Heart right ventricle (tissue), 16 donors: ENCODE measurements at regions not wholly inside any gene's neighbourhood (a gene's known extent, or its start where the extent isn't known, plus 50 kb on each side); places are given as distances from the start of the nearest gene placed in this dataset.

Experiments
- ATAC-seq, 8 donors: fragments of 200-7000 bp; cut with Tn5 transposase; one replicate each; pipeline ENCODE4 v1.9.1; 2020; ENCODE audit warnings: mild to moderate bottlenecking in 8 of 8, moderate library complexity in 8 of 8, moderate number of reproducible peaks in 1 of 8
- DNase-seq, 2 donors: peaks; one replicate each; pipeline ENCODE4 v3.0.0-alpha.2; 2020
- H3K27ac ChIP-seq, 10 donors: fragments of 200-600 bp; sonication (generic) in 2 of 10; one replicate each; pipeline versions ENCODE4 v1.5.0 to v1.8.0; 2020 to 2022; ENCODE audit warnings: mild to moderate bottlenecking in 3 of 10
- H3K27me3 ChIP-seq, 7 donors: fragments of 200-600 bp; one replicate each; pipeline ENCODE4 v1.8.0; 2021 to 2022; ENCODE audit warnings: mild to moderate bottlenecking in 2 of 7
- H3K36me3 ChIP-seq, 9 donors: fragments of 200-600 bp; sonication (generic) in 1 of 9; one replicate each; pipeline versions ENCODE4 v1.5.0 to v1.8.0; 2020 to 2022; ENCODE audit warnings: mild to moderate bottlenecking in 2 of 9
- H3K4me1 ChIP-seq, 9 donors: fragments of 200-600 bp; sonication (generic) in 1 of 9; one replicate each; pipeline versions ENCODE4 v1.5.0 to v1.8.0; 2020 to 2022; ENCODE audit warnings: mild to moderate bottlenecking in 4 of 9
- H3K4me3 ChIP-seq, 10 donors: fragments of 200-600 bp; sonication (generic) in 2 of 10; one replicate each; pipeline versions ENCODE4 v1.5.0 to v1.8.0; 2020 to 2022; ENCODE audit warnings: mild to moderate bottlenecking in 7 of 10, moderate library complexity in 2 of 10
- H3K9me3 ChIP-seq, 11 donors: fragments of 200-600 bp in 10 of 11; sonication (generic) in 2 of 11; one replicate each; pipeline versions ENCODE4 v1.5.0 to v1.8.0; 2013 to 2022; ENCODE audit warnings: mild to moderate bottlenecking in 2 of 11, control low read depth in 1 of 11, moderate library complexity in 1 of 11
- CTCF ChIP-seq, 9 donors: fragments of 200-600 bp; sonication (generic) in 2 of 9; IDR thresholded peaks; one replicate each; pipeline versions ENCODE4 v1.5.0 to v1.8.0; 2021 to 2022; ENCODE audit warnings: antibody characterized with exemption in 9 of 9, mild to moderate bottlenecking in 5 of 9, moderate library complexity in 1 of 9
- WGBS, 2 donors: extraction: QIAGEN DNeasy Blood & Tissue Kit; methylation state at CpG; one replicate each; pipeline ENCODE4 v1.1.7; 2013; ENCODE audit warnings: inconsistent platforms in 1 of 2; 5-methylcytosine and 5-hydroxymethylcytosine counted together
- intact Hi-C, 10 donors: fragments of 100-400 bp; cut with DNase I; formaldehyde crosslinking; loops; one replicate each; pipeline versions ENCODE4 v1.11.1 to v1.14.2; 2022
- donor health status: Arrhythmogenic right ventricular cardiomyopathy.
- donor health status: ischemic (EF 13 %, LVEDD 7.1; RV severe dilation, severe dysfunction).
- donor health status: healthy with polysubstance abuse.
- donor health status: DM: no; HTN: yes; CAD: no.
- donor health status: DM: no; HTN: no; CAD: no.
- donor health status: ischemic (EF 25% LVEDD 6.9; RV normal size, moderate dysfunction).
- donor health status: ischemic (EF 25% LVEDD 5.7; RV mildly dilated, moderate dysfunction).
- donor health status: healthy.
- donor health status: DM: yes; HTN: yes; CAD: no.
- donor health status: Ischemic cardiomyopathy.
- donor health status: ischemic (EF 35%, LVEDD 5.7; RV mildly dilated, moderate dysfunction).
- donor health status: nonischemic (EF 11% LVEDD 7.7; RV severe dilation, severe dysfunction).
- donor health status: DM: yes; HTN: yes; CAD: no.
- donor health status: PGD.
- donor health status: ischemic (EF 29% LVEDD 5.4; RV normal size, mild dysfunction).
- donor health status: nonischemic (EF 23%, LVEDD 6.1; RV moderate dilation, normal function).

GRCh38 chr3:110928016-110928662 is 143.5 kb upstream of the NECTIN3 start:
- no peak overlapping the region for H3K27ac ChIP-seq
- no peak for TF ChIP-seq CTCF (IDR thresholded peaks at IDR 0.05)
- peaks cover 0 to 3% (median 0%) of the 10 kb centered on the region in 11 donors for H3K9me3 ChIP-seq
- 76 to 87% methylated on average over 1 of the region's 1 CpG for WGBS, 2 donors
- H3K27me3 ChIP-seq, result no peaks in the 10 kb centered on the region
- no peak for ATAC-seq
- no peak for DNase-seq
- intact Hi-C loops, result no loop called here
- H3K36me3 ChIP-seq, result no peaks in the 10 kb centered on the region
- H3K4me3 ChIP-seq, result no peak overlapping the region
- peaks cover 0 to 3% (median 0%) of the 10 kb centered on the region in 9 donors for H3K4me1 ChIP-seq

GRCh38 chr3:110929816-110930215 is 141.8 kb upstream of the NECTIN3 start:
- Histone ChIP-seq H3K4me1 (peaks cover 0 to 3% (median 0%) of the 10 kb centered on the region in 9 donors), H3K36me3 (no peaks in the 10 kb centered on the region), H3K27ac (no peak overlapping the region), H3K27me3 (no peaks in the 10 kb centered on the region), H3K9me3 (no peaks in the 10 kb centered on the region), H3K4me3 (no peak overlapping the region)
- intact Hi-C loops, result no loop called here
- no peak for TF ChIP-seq CTCF (IDR thresholded peaks at IDR 0.05)
- DNase-seq (no peak), ATAC-seq (no peak)

- ATAC-seq (peak in 1 of 8 donors; percentile 19), DNase-seq (no peak)
- no peaks in the 10 kb centered on the region for H3K36me3 ChIP-seq
- H3K4me3 ChIP-seq, result no peak overlapping the region
- 14 to 18% methylated on average over 1 of the region's 1 CpG for WGBS, 2 donors
- no peaks in the 10 kb centered on the region for H3K4me1 ChIP-seq
- intact Hi-C loops, result no loop called here
- no peaks in the 10 kb centered on the region for H3K9me3 ChIP-seq
- no peak for TF ChIP-seq CTCF (IDR thresholded peaks at IDR 0.05)
- no peak overlapping the region for H3K27ac ChIP-seq
- H3K27me3 ChIP-seq, result no peaks in the 10 kb centered on the region
Measured at GRCh38 chr3:110932567-110932966, 139.0 kb upstream of the NECTIN3 start.

- no peak for TF ChIP-seq CTCF (IDR thresholded peaks at IDR 0.05)
- Histone ChIP-seq H3K27ac (no peak overlapping the region), H3K4me3 (no peak overlapping the region), H3K36me3 (no peaks in the 10 kb centered on the region), H3K4me1 (no peaks in the 10 kb centered on the region), H3K9me3 (no peaks in the 10 kb centered on the region), H3K27me3 (no peaks in the 10 kb centered on the region)
- intact Hi-C loops, result no loop called here
- no peak for DNase-seq
- no peak for ATAC-seq
- 81 to 88% methylated on average over 4 of the region's 4 CpGs for WGBS, 2 donors
Measured at GRCh38 chr3:110933821-110934426, 137.7 kb upstream of the NECTIN3 start.
